ENCODE measurements at regions not wholly inside any gene's neighbourhood (a gene's known extent, or its start where the extent isn't known, plus 50 kb on each side); places are given as distances from the start of the nearest gene placed in this dataset.
A peak's percentile ranks its signal among the peaks of the same experiment; 100 is the strongest.

GRCh38 chr5:166959766-166960165 lies 1331.7 kb upstream of the WWC1 start:
- H3F3A ChIP-seq (ENCODE audit: insufficient read depth, low read length, poor library complexity, severe bottlenecking): no peaks in the 10 kb centered on the region
- no peaks in the 10 kb centered on the region for H3K27me3 ChIP-seq (ENCODE audit: insufficient read depth, low read depth, low read length)
- no peaks in the 10 kb centered on the region for H3K9me3 ChIP-seq (ENCODE audit: low read length)
- no peak overlapping the region for H3K27ac ChIP-seq (ENCODE audit: low read length)
- H3K79me2 ChIP-seq (replicated peaks; ENCODE audit: insufficient read depth, low read length): no peaks in the 10 kb centered on the region
- H2AFZ ChIP-seq (ENCODE audit: low read depth, low read length): no peak overlapping the region
- H3K9ac ChIP-seq (ENCODE audit: low read length): no peak overlapping the region
- no peaks in the 10 kb centered on the region for H3K9me2 ChIP-seq (ENCODE audit: insufficient read depth, low read length)
- TF ChIP-seq EP300 (conservative IDR thresholded peaks at IDR 0.05; ENCODE audit: poor library complexity, severe bottlenecking) (no peak), TAF1 (IDR thresholded peaks at IDR 0.05; ENCODE audit: low read depth) (no peak), EZH2 (IDR thresholded peaks at IDR 0.05; ENCODE audit: borderline replicate concordance, insufficient read depth, low read length, poor library complexity, severe bottlenecking) (no peak), MXI1 (conservative IDR thresholded peaks at IDR 0.05; ENCODE audit: poor library complexity, severe bottlenecking) (no peak), RAD21 (conservative IDR thresholded peaks at IDR 0.05) (no peak), POLR2AphosphoS5 (IDR thresholded peaks at IDR 0.05) (no peak), REST (IDR thresholded peaks at IDR 0.05; ENCODE audit: borderline replicate concordance) (no peak), CTCF (IDR thresholded peaks at IDR 0.05; ENCODE audit: poor library complexity, severe bottlenecking) (no peak), SMC3 (conservative IDR thresholded peaks at IDR 0.05; ENCODE audit: poor library complexity) (no peak)
- no peaks in the 10 kb centered on the region for H4K20me1 ChIP-seq (ENCODE audit: insufficient read depth)
- no peaks in the 10 kb centered on the region for H3K36me3 ChIP-seq (ENCODE audit: insufficient read depth, low read length)
- H3K4me3 ChIP-seq (ENCODE audit: low read length): no peak overlapping the region
- H3K4me2 ChIP-seq (ENCODE audit: low read length): no peak overlapping the region

- Histone ChIP-seq H3K9ac (ENCODE audit: low read length) (no peak overlapping the region), H3K9me2 (ENCODE audit: insufficient read depth, low read length) (no peaks in the 10 kb centered on the region), H3K27ac (ENCODE audit: low read length) (no peak overlapping the region), H3K4me3 (ENCODE audit: low read length) (no peak overlapping the region), H4K20me1 (ENCODE audit: insufficient read depth) (no peaks in the 10 kb centered on the region), H3F3A (ENCODE audit: insufficient read depth, low read length, poor library complexity, severe bottlenecking) (no peaks in the 10 kb centered on the region), H3K36me3 (ENCODE audit: insufficient read depth, low read length) (no peaks in the 10 kb centered on the region), H3K27me3 (ENCODE audit: insufficient read depth, low read depth, low read length) (no peaks in the 10 kb centered on the region), H3K4me2 (ENCODE audit: low read length) (no peak overlapping the region), H2AFZ (ENCODE audit: low read depth, low read length) (no peak overlapping the region), H3K9me3 (ENCODE audit: low read length) (no peaks in the 10 kb centered on the region), H3K79me2 (replicated peaks; ENCODE audit: insufficient read depth, low read length) (no peaks in the 10 kb centered on the region)
- no peak for TF ChIP-seq SMC3 (conservative IDR thresholded peaks at IDR 0.05; ENCODE audit: poor library complexity)
- peak; percentile 24 for TF ChIP-seq CTCF (IDR thresholded peaks at IDR 0.05; ENCODE audit: poor library complexity, severe bottlenecking)
These were observed 1330.4 kb upstream of the WWC1 start for GRCh38 chr5:166961028-166961427.
